ENCODE measurements at regions not wholly inside any gene's neighbourhood (a gene's known extent, or its start where the extent isn't known, plus 50 kb on each side); places are given as distances from the start of the nearest gene placed in this dataset.

GRCh38 chr3:16810593-16811367 lies 74.0 kb upstream of the PLCL2 start:
- no peak overlapping the region for H3K4me3 ChIP-seq (ENCODE audit: low read depth, low read length)
- DNase-seq (ENCODE audit: low read depth): no peak
- TF ChIP-seq, protein P1, sequence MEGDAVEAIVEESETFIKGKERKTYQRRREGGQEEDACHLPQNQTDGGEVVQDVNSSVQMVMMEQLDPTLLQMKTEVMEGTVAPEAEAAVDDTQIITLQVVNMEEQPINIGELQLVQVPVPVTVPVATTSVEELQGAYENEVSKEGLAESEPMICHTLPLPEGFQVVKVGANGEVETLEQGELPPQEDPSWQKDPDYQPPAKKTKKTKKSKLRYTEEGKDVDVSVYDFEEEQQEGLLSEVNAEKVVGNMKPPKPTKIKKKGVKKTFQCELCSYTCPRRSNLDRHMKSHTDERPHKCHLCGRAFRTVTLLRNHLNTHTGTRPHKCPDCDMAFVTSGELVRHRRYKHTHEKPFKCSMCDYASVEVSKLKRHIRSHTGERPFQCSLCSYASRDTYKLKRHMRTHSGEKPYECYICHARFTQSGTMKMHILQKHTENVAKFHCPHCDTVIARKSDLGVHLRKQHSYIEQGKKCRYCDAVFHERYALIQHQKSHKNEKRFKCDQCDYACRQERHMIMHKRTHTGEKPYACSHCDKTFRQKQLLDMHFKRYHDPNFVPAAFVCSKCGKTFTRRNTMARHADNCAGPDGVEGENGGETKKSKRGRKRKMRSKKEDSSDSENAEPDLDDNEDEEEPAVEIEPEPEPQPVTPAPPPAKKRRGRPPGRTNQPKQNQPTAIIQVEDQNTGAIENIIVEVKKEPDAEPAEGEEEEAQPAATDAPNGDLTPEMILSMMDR (conservative IDR thresholded peaks at IDR 0.05; ENCODE audit: low read depth, low read length): no peak

- TF ChIP-seq, protein P1 (conservative IDR thresholded peaks at IDR 0.05; ENCODE audit: low read depth, low read length): no peak
- H3K4me3 ChIP-seq (ENCODE audit: low read depth, low read length): no peak overlapping the region
- no peak for DNase-seq (ENCODE audit: low read depth)
Observed at GRCh38 chr3:16811950-16812349, 72.8 kb upstream of the PLCL2 start.

DNA sequence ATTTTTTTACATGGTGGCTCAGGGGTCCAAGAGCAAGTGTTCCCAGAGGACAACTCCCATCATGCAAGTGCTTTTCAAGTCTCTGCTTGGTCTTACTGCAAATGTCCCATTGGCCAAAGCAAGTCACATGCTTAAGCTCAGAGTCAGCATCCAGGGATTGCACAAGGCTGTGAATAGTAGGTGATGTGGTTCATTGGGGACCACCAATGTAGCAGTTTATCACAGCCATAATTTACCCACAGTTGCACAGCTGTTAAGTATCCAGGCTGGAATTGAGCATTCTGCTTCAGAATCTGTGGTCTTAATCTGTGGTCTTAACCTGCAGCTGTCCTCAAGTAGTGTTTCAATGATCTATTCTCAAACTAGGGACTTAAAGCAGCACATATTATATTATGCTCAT lies 71.4 kb upstream of the PLCL2 start:
- no peak for DNase-seq (ENCODE audit: low read depth)
- TF ChIP-seq, protein P1 (conservative IDR thresholded peaks at IDR 0.05; ENCODE audit: low read depth, low read length): no peak
- no peak overlapping the region for H3K4me3 ChIP-seq (ENCODE audit: low read depth, low read length)

GRCh38 chr3:16816048-16816780 lies 68.5 kb upstream of the PLCL2 start:
- no peak overlapping the region for H3K4me3 ChIP-seq (ENCODE audit: low read depth, low read length)
- DNase-seq (ENCODE audit: low read depth): no peak
- TF ChIP-seq, protein P1 (conservative IDR thresholded peaks at IDR 0.05; ENCODE audit: low read depth, low read length): no peak

DNA sequence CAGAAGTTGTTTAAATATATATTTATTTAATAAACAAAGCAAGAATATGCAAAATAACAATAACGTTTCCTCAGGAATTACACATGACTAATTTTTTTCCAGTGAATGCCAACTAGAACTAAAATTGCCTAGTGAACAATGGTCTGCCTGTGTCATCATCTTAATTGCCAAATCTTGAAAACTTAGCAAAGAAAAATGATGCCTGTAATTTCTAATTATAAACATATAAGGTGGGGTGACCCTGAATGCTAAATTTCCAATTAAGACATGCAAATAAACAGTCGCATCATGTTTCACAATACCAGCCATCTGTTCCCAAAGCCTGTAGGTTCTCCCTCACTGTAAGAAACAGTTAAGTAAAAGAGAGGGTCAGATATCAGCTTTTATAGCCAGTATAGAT lies 67.6 kb upstream of the PLCL2 start:
- no peak for DNase-seq (ENCODE audit: low read depth)
- TF ChIP-seq, protein P1 (conservative IDR thresholded peaks at IDR 0.05; ENCODE audit: low read depth, low read length): no peak
- no peak overlapping the region for H3K4me3 ChIP-seq (ENCODE audit: low read depth, low read length)

DNA sequence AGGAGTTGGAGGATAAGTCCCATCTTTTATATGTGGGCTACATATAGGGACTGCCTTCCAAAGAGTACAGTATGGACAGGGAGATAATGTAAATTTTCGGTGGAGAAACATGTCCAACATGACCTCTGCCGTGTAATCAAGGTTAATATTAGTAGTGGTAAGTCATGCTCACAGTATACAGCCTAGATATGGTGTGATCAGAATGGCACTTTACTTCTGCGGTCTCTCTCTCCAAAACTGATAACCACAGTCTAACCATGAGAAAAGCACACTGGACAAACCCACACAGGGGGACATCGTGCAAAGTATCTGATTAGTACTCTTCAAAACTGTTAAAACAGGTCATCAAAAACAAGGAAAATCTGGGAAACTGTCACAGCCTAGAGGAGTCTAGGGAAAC lies 66.6 kb upstream of the PLCL2 start:
- no peak for DNase-seq (ENCODE audit: low read depth)
- H3K4me3 ChIP-seq (ENCODE audit: low read depth, low read length): no peak overlapping the region
- TF ChIP-seq, protein P1 (conservative IDR thresholded peaks at IDR 0.05; ENCODE audit: low read depth, low read length): no peak
